ENCODE measurements at regions not wholly inside any gene's neighbourhood (a gene's known extent, or its start where the extent isn't known, plus 50 kb on each side); places are given as distances from the start of the nearest gene placed in this dataset.

- ATAC-seq (no peak), DNase-seq (ENCODE audit: extremely low read depth in 1 of 4, low spot score in 3 of 4) (no peak), FAIRE-seq (no peak)
- intact Hi-C loops (cut with micrococcal nuclease) (no loop called here), in situ Hi-C loops (cut with MboI) (no loop called here)
- ChIA-PET CTCF (ENCODE audit: low intra/inter-chr PET ratio) (no interaction called here), POLR2A (interaction anchor here (0.8 kb wide), 1 partner anchor 13 kb away, joined by 4 read pairs; no protein-coding TSS in a partner anchor)
- Histone ChIP-seq H3K79me2 (ENCODE audit: control insufficient read depth, insufficient read depth, low read length) (no peaks in the 10 kb centered on the region), H3K9me3 (replicated peaks; ENCODE audit: control insufficient read depth, insufficient read depth, low read depth, low read length) (no peaks in the 10 kb centered on the region), H3K36me3 (ENCODE audit: control insufficient read depth, insufficient read depth, low read length) (no peaks in the 10 kb centered on the region), H3K9me1 (ENCODE audit: control insufficient read depth, insufficient read depth, low read length) (no peaks in the 10 kb centered on the region), H3K4me1 (replicated peaks in 1 of 2; ENCODE audit: control insufficient read depth in 2 of 2, insufficient read depth in 2 of 2, low read length in 2 of 2) (no peaks in the 10 kb centered on the region), H4K20me1 (replicated peaks; ENCODE audit: control insufficient read depth, insufficient read depth, low read length) (no peaks in the 10 kb centered on the region), H3K9ac (ENCODE audit: insufficient read depth in 1 of 2, low read depth in 2 of 2, low read length in 2 of 2) (no peak overlapping the region), H3K4me3 (no peak overlapping the region), H3K4me2 (ENCODE audit: insufficient read depth, low read length) (no peak overlapping the region), H2AFZ (ENCODE audit: low read depth, low read length) (no peak overlapping the region), H3K27ac (ENCODE audit: extremely low read depth, low read depth, low read length) (no peak overlapping the region), H3K27me3 (ENCODE audit: control insufficient read depth in 2 of 2, insufficient read depth in 2 of 2, low read length in 2 of 2) (no peaks in the 10 kb centered on the region)
- no TSS peak for BruUV-seq (replicated peaks)
- 8% methylated on average over 4 of the region's 4 CpGs for WGBS (ENCODE audit: insufficient coverage, low coverage, missing lambda C conversion rate)
- TF ChIP-seq EHMT2 (IDR thresholded peaks at IDR 0.05) (no peak), ATF3 (IDR thresholded peaks at IDR 0.05) (0 out of 2 replicates have a peak, but pooled peaks have one; percentile 10), ATF3 (CRISPR knock-in tag; conservative IDR thresholded peaks at IDR 0.05) (no peak)
Observed at GRCh38 chr5:82822634-82822927, 254.6 kb downstream of the TMEM167A start.

GRCh38 chr5:82821846-82822633 is 255.2 kb downstream of the TMEM167A start:
- no peaks in the 10 kb centered on the region for H3K4me1 ChIP-seq (replicated peaks in 1 of 2; ENCODE audit: control insufficient read depth in 2 of 2, insufficient read depth in 2 of 2, low read length in 2 of 2)
- H4K20me1 ChIP-seq (replicated peaks; ENCODE audit: control insufficient read depth, insufficient read depth, low read length): no peaks in the 10 kb centered on the region
- H3K9me1 ChIP-seq (ENCODE audit: control insufficient read depth, insufficient read depth, low read length): no peaks in the 10 kb centered on the region
- no TSS peak for BruUV-seq (replicated peaks)
- ATAC-seq (no peak), DNase-seq (ENCODE audit: extremely low read depth in 1 of 4, low spot score in 3 of 4) (no peak), FAIRE-seq (no peak)
- POLR2A ChIA-PET: interaction anchor here (0.8 kb wide), 1 partner anchor 13 kb away, joined by 4 read pairs; no protein-coding TSS in a partner anchor
- H3K9me3 ChIP-seq (replicated peaks; ENCODE audit: control insufficient read depth, insufficient read depth, low read depth, low read length): no peaks in the 10 kb centered on the region
- H2AFZ ChIP-seq (ENCODE audit: low read depth, low read length): no peak overlapping the region
- intact Hi-C loops (cut with micrococcal nuclease) (no loop called here), in situ Hi-C loops (cut with MboI) (no loop called here)
- H3K27me3 ChIP-seq (ENCODE audit: control insufficient read depth in 2 of 2, insufficient read depth in 2 of 2, low read length in 2 of 2): no peaks in the 10 kb centered on the region
- H3K36me3 ChIP-seq (ENCODE audit: control insufficient read depth, insufficient read depth, low read length): no peaks in the 10 kb centered on the region
- H3K4me2 ChIP-seq (ENCODE audit: insufficient read depth, low read length): no peak overlapping the region
- CTCF ChIA-PET (ENCODE audit: low intra/inter-chr PET ratio): no interaction called here
- H3K79me2 ChIP-seq (ENCODE audit: control insufficient read depth, insufficient read depth, low read length): no peaks in the 10 kb centered on the region
- no peak overlapping the region for H3K27ac ChIP-seq (ENCODE audit: extremely low read depth, low read depth, low read length)
- WGBS (ENCODE audit: insufficient coverage, low coverage, missing lambda C conversion rate): 4% methylated on average over 3 of the region's 3 CpGs
- H3K4me3 ChIP-seq: no peak overlapping the region
- H3K9ac ChIP-seq (ENCODE audit: insufficient read depth in 1 of 2, low read depth in 2 of 2, low read length in 2 of 2): no peak overlapping the region
- TF ChIP-seq KDM5B (IDR thresholded peaks at IDR 0.05; ENCODE audit: insufficient replicate concordance, low read depth, low read length): no peak
- no peak for TF ChIP-seq KDM2B (CRISPR knock-in tag; IDR thresholded peaks at IDR 0.05)
- TF ChIP-seq ZNF444 (CRISPR knock-in tag; IDR thresholded peaks at IDR 0.05): no peak
- TF ChIP-seq RCOR1 (IDR thresholded peaks at IDR 0.05; ENCODE audit: borderline replicate concordance in 1 of 2, low read depth in 2 of 2, low read length in 2 of 2): no peak
- TF ChIP-seq TSC22D4 (tag; IDR thresholded peaks at IDR 0.05): no peak
- no peak for TF ChIP-seq SMAD3 (CRISPR knock-in tag; conservative IDR thresholded peaks at IDR 0.05)
- no peak for TF ChIP-seq CBFA2T2 (conservative IDR thresholded peaks at IDR 0.05)
- TF ChIP-seq SMAD1 (IDR thresholded peaks at IDR 0.05; ENCODE audit: low read depth, low read length, partially characterized antibody): no peak
- no peak for TF ChIP-seq HNRNPUL1 (IDR thresholded peaks at IDR 0.05; ENCODE audit: low read length)
- TF ChIP-seq E4F1 (CRISPR knock-in tag; IDR thresholded peaks at IDR 0.05; ENCODE audit: borderline replicate concordance): no peak
- no peak for TF ChIP-seq C11orf30 (IDR thresholded peaks at IDR 0.05; ENCODE audit: low read depth)
